Sigmoid colon (tissue), 4 donors: ENCODE measurements at regions not wholly inside any gene's neighbourhood (a gene's known extent, or its start where the extent isn't known, plus 50 kb on each side); places are given as distances from the start of the nearest gene placed in this dataset.

Source experiments
- EP300 ChIP-seq, 4 donors: sonication (generic); formaldehyde crosslinking; IDR thresholded peaks; one replicate each; pipeline ENCODE4 v1.6.1; 2017; ENCODE audit warnings: antibody characterized with exemption in 4 of 4
- POLR2A ChIP-seq, 2 donors: fragments of 450-650 bp; IDR thresholded peaks; one replicate each; pipeline ENCODE4 v1.6.1; 2016; ENCODE audit warnings: antibody characterized with exemption in 2 of 2, mild to moderate bottlenecking in 2 of 2, moderate library complexity in 2 of 2
- POLR2AphosphoS5 ChIP-seq, 4 donors: sonication (generic); formaldehyde crosslinking; IDR thresholded peaks; one replicate each; pipeline ENCODE4 v1.6.1; 2017; ENCODE audit warnings: antibody characterized with exemption in 4 of 4
- TF ChIP-seq, protein P1 (sequence below), 4 experiments: fragments of 450-650 bp in 3 of 4; fragments of 200-600 bp in 1 of 4; IDR thresholded peaks; one replicate each; pipeline ENCODE4 v1.5.1; 2016 to 2019; ENCODE audit warnings: antibody characterized with exemption in 4 of 4, mild to moderate bottlenecking in 3 of 4, moderate library complexity in 2 of 4

DNA sequence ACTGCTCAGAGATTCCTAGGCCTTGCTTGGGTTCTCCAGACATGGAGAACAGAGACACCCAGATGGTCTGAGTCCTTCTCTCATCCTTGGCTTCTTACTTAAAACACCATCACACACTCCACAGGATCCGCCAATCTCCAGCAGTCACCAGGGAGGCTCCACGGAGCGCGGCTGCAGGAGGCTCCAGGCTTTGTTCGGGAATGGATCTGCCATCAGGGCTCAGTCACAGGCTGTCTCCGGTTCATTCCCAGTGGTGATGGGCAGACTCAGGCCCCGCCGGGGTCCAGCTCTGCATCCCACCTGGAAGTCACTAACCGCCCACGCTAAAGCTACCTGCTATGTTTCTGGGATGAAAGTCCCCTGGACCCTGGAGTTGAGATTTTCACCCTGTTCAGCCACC lies 312.9 kb downstream of the TCERG1L start:
- TF ChIP-seq, protein P1, sequence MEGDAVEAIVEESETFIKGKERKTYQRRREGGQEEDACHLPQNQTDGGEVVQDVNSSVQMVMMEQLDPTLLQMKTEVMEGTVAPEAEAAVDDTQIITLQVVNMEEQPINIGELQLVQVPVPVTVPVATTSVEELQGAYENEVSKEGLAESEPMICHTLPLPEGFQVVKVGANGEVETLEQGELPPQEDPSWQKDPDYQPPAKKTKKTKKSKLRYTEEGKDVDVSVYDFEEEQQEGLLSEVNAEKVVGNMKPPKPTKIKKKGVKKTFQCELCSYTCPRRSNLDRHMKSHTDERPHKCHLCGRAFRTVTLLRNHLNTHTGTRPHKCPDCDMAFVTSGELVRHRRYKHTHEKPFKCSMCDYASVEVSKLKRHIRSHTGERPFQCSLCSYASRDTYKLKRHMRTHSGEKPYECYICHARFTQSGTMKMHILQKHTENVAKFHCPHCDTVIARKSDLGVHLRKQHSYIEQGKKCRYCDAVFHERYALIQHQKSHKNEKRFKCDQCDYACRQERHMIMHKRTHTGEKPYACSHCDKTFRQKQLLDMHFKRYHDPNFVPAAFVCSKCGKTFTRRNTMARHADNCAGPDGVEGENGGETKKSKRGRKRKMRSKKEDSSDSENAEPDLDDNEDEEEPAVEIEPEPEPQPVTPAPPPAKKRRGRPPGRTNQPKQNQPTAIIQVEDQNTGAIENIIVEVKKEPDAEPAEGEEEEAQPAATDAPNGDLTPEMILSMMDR (IDR thresholded peaks at IDR 0.05): no peak
- TF ChIP-seq POLR2A (IDR thresholded peaks at IDR 0.05): no peak
- no peak for TF ChIP-seq POLR2AphosphoS5 (IDR thresholded peaks at IDR 0.05)
- TF ChIP-seq EP300 (IDR thresholded peaks at IDR 0.05): no peak
